ENCODE measurements at regions not wholly inside any gene's neighbourhood (a gene's known extent, or its start where the extent isn't known, plus 50 kb on each side); places are given as distances from the start of the nearest gene placed in this dataset.

- no peak for TF ChIP-seq CTCF (IDR thresholded peaks at IDR 0.05)
- no peak for TF ChIP-seq POLR2A (IDR thresholded peaks at IDR 0.05)
These were observed 218.0 kb upstream of the PREP start for GRCh38 chr6:105620878-105621277.

Data from body of pancreas (tissue), 4 donors.